WERI-Rb-1 (cell line): ENCODE measurements at regions not wholly inside any gene's neighbourhood (a gene's known extent, or its start where the extent isn't known, plus 50 kb on each side); places are given as distances from the start of the nearest gene placed in this dataset.

Experiments
- DNase-seq: peaks from one replicate; pipeline ENCODE4 v3.0.0-alpha.2; 2020
- H3K27ac ChIP-seq: fragments of 250-450 bp; sonication (Bioruptor Pico); 2 replicates; pipeline ENCODE4 v1.5.1; 2020; ENCODE audit warnings: mild to moderate bottlenecking, moderate library complexity
- H3K27me3 ChIP-seq: fragments of 250-450 bp; sonication (Bioruptor Pico); 2 replicates; pipeline ENCODE4 v1.5.1; 2021; ENCODE audit warnings: mild to moderate bottlenecking, low read depth, moderate library complexity; ENCODE audit not compliant: insufficient read depth, severe bottlenecking
- H3K36me3 ChIP-seq: fragments of 250-450 bp; sonication (Bioruptor Pico); 2 replicates; pipeline ENCODE4 v1.5.1; 2020; ENCODE audit warnings: mild to moderate bottlenecking, moderate library complexity
- H3K4me3 ChIP-seq: 2 replicates; pipeline ENCODE4 v1.5.1; 2011; ENCODE audit warnings: low read depth, mild to moderate bottlenecking, control low read depth, low read length
- H3K9me3 ChIP-seq: fragments of 250-450 bp; sonication (Bioruptor Pico); 2 replicates; pipeline ENCODE4 v1.5.1; 2021; ENCODE audit warnings: mild to moderate bottlenecking, moderate library complexity; ENCODE audit not compliant: severe bottlenecking
- TF ChIP-seq, protein P1 (sequence below): IDR thresholded peaks from 2 replicates; pipeline ENCODE4 v1.5.1; 2011; ENCODE audit warnings: low read depth, mild to moderate bottlenecking, control low read depth, inconsistent platforms, low read length

DNA sequence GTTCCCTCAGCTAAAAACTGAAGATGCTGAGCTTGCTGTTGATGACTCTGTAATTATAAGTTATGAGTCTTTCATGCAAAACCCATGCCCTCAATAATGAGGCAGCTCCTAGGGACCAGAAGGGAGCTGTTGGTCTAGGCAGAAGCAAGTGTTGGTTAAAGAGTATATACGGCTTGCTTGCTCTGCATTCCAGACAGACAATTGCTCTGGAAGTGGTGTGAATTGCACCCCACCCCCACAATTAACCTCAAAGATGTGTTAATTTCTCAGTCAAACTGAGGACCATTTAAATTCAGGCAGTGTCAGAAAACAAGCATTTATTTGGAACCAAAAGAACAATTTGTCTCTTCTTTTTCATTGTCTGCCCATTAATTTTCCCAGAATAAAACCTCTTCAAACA lies 163.5 kb upstream of the EOMES start:
- H3K27me3 ChIP-seq, result no peaks in the 10 kb centered on the region
- no peaks in the 10 kb centered on the region for H3K9me3 ChIP-seq
- no peak overlapping the region for H3K4me3 ChIP-seq
- no peaks in the 10 kb centered on the region for H3K36me3 ChIP-seq
- TF ChIP-seq, protein P1, sequence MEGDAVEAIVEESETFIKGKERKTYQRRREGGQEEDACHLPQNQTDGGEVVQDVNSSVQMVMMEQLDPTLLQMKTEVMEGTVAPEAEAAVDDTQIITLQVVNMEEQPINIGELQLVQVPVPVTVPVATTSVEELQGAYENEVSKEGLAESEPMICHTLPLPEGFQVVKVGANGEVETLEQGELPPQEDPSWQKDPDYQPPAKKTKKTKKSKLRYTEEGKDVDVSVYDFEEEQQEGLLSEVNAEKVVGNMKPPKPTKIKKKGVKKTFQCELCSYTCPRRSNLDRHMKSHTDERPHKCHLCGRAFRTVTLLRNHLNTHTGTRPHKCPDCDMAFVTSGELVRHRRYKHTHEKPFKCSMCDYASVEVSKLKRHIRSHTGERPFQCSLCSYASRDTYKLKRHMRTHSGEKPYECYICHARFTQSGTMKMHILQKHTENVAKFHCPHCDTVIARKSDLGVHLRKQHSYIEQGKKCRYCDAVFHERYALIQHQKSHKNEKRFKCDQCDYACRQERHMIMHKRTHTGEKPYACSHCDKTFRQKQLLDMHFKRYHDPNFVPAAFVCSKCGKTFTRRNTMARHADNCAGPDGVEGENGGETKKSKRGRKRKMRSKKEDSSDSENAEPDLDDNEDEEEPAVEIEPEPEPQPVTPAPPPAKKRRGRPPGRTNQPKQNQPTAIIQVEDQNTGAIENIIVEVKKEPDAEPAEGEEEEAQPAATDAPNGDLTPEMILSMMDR, result no peak
- DNase-seq, result no peak
- H3K27ac ChIP-seq, result no peak overlapping the region

DNA sequence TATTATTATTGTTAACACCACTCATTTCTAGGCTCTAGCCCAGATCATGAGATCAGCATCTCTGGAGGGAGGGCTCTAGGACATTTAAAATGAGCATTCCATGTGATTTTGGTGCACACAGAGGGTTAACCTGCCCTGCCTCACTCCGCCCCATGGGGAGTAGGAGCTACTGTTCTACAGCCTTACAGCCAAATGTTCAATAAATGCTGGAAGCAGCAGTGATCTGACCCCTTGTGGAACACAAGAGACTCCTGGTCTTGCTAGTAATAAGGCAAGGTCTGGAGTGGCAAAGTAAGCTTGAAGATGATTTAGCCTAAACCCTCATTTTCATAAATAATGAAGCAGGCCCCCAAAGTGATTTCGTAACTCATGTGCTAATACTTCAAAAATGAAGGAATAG lies 166.4 kb upstream of the EOMES start:
- TF ChIP-seq, protein P1, result no peak
- H3K27ac ChIP-seq, result no peak overlapping the region
- no peaks in the 10 kb centered on the region for H3K9me3 ChIP-seq
- H3K4me3 ChIP-seq, result no peak overlapping the region
- H3K36me3 ChIP-seq, result no peaks in the 10 kb centered on the region
- H3K27me3 ChIP-seq, result no peaks in the 10 kb centered on the region
- DNase-seq, result no peak

DNA sequence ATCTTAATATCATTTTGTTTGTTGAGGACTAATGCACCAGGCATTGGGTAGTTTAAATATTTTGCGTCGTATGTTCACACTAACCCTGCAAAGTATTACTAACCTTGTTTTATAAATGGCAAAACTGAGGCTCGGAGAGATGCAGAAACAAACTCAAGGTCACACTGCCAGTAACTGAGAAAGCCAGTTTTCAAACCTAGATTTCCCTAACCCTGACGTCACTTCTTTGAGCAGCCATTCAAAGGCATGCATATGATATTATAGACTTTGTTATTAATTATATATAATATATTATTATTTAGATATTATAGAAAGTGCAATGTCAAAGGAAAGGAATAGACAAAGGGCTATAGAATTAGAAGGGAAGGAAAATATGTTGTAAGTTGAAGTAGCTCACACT lies 167.6 kb upstream of the EOMES start:
- H3K27me3 ChIP-seq, result no peaks in the 10 kb centered on the region
- no peak overlapping the region for H3K27ac ChIP-seq
- no peak for DNase-seq
- H3K36me3 ChIP-seq, result no peaks in the 10 kb centered on the region
- H3K9me3 ChIP-seq, result no peaks in the 10 kb centered on the region
- no peak overlapping the region for H3K4me3 ChIP-seq
- TF ChIP-seq, protein P1, result no peak

DNA sequence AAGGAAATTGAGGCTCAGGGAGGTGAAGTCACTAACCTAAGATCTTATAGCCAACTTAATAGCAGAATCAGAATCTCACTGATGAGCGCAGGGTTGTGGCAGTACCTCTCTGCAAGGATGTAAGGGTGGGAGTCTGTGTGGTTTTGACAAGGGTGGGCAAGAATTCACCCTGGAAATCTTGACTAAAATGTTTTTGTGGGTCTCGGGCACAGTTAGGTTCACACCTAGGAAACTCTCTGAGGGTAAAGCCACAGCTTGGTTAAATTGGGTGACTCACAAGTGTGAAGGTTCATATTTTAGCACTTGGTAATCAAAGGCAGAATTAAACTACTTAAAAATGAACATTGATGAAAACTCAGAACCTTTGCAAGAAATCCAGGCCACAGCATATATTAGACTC lies 178.2 kb upstream of the EOMES start:
- Histone ChIP-seq H3K27me3 (no peaks in the 10 kb centered on the region), H3K4me3 (no peak overlapping the region), H3K27ac (no peak overlapping the region), H3K36me3 (no peaks in the 10 kb centered on the region), H3K9me3 (no peaks in the 10 kb centered on the region)
- no peak for DNase-seq
- TF ChIP-seq, protein P1, result no peak

DNA sequence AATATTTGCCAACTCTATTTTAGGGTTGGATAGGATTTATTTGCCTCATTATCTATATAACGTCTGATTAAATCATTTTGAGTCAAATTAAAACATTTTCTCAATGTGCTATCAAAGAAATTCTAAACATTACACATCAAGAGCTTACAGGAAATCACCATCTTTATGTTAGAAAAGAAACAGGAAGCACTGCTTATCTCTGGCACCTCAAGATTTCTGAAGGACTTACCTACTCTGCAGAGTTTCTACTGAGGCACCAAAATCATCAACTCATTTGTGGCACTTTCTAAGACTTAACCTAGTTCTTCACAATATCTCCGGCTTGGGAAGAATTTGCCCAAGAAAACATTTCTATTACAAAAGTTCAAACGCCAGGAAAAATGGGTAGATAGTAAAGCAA lies 181.3 kb upstream of the EOMES start:
- TF ChIP-seq, protein P1, result no peak

DNA sequence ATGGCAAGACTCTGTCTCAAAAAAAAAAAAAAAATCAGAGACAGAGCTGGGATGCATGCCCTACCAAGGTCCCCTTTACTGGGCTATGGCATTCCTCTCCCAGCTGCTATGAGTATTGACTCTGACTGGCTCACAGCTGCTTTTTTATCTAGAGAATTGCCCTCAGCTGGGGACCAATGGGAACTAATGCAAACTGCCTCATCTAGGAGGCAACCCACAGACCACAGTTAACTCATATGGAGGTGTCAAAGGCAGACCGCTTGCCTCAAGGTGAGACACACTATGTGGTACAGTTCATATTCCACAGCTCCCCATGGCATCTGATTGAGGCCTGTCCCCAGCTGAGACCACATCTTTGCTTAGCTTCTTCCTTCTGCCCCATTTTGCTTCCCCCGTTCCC lies 183.5 kb upstream of the EOMES start:
- Histone ChIP-seq H3K27ac (no peak overlapping the region), H3K36me3 (no peaks in the 10 kb centered on the region)

More for the DNA sequence above, 181.3 kb upstream of the EOMES start:
- Histone ChIP-seq H3K27ac (no peak overlapping the region), H3K27me3 (no peaks in the 10 kb centered on the region), H3K4me3 (no peak overlapping the region), H3K36me3 (no peaks in the 10 kb centered on the region), H3K9me3 (no peaks in the 10 kb centered on the region)
- DNase-seq, result no peak

More for the DNA sequence above, 183.5 kb upstream of the EOMES start:
- DNase-seq, result no peak
- H3K4me3 ChIP-seq, result no peak overlapping the region
- H3K27me3 ChIP-seq, result no peaks in the 10 kb centered on the region
- TF ChIP-seq, protein P1, result no peak
- H3K9me3 ChIP-seq, result no peaks in the 10 kb centered on the region
